ENCODE measurements at regions not wholly inside any gene's neighbourhood (a gene's known extent, or its start where the extent isn't known, plus 50 kb on each side); places are given as distances from the start of the nearest gene placed in this dataset.

DNA sequence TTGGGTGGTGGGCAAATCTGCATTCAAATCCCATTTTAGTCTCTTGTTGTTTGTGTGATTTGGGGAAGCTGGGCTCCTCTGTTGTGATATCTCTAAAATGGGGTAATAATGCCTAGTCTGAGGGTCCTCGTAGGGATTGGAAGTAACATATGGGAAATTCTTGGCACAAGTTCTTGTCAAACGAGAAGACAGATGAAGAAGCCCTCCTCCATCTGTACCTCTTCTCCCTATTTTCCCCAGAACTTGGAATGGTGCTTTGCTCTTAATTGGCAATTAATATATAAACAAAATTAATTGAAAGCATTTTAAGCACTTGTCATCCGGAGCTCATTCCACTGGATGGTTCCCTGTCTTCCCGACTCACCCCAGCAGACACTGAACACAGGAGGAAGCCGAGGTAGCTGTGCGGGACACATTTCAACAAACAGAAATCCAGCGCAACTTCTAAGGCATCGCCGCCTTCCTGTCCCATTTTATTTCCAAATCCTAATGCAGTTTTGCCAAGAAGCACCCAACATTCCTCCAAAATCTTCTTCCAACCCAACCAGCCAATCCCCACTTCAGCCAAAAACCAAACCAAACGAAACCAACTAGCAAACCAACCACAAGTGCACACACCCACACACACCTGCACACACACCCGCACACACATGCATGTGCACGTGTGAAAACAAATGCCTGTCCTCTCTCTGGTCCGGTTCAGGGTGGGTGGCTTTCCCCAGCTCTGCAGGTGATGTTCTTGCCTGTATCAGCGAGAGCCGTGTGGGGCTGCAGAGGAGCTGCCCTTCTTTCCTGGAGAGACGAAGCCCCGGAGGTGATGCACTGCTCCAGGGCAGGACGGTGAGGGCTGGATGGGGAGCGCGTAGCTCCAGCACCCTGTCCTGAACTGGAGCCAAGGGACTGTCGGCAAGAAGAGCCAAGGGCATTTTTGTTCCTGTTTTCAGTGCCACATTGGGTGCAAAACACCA is 100.8 kb upstream of the B3GAT1 start:
- in situ Hi-C loops (cut with HindIII; ENCODE audit: low pct_unique_long_range_greater_than_20kb, low sequenced_read_pairs): no loop called here
- DNase-seq (ENCODE audit: low read depth in 1 of 2, low spot score in 1 of 2): no peak
- no peak for TF ChIP-seq JUND (IDR thresholded peaks at IDR 0.05; ENCODE audit: low read depth)

DNA sequence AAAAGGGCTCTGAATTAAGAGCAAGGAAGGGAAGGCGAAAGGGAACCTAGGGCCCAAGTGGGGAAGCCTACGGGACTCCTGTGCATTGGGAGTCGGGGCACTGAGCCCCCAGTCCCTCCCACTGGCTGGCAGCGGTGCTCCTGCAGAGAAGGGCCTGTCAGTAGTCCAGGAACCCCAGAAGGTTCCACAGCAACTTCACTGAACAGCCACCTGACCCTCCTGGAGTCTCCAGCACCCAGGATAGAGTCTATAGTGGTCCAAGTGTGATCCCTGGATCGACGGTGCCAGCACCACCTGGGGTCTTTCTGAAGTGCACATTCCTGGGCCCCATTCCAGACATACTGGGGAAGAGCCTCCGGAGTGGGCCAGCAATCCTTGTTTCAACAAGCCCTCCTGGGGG is 100.0 kb upstream of the B3GAT1 start:
- no peak for DNase-seq (ENCODE audit: low read depth in 1 of 2, low spot score in 1 of 2)
- in situ Hi-C loops (cut with HindIII; ENCODE audit: low pct_unique_long_range_greater_than_20kb, low sequenced_read_pairs): no loop called here
- TF ChIP-seq JUND (IDR thresholded peaks at IDR 0.05; ENCODE audit: low read depth): no peak

DNA sequence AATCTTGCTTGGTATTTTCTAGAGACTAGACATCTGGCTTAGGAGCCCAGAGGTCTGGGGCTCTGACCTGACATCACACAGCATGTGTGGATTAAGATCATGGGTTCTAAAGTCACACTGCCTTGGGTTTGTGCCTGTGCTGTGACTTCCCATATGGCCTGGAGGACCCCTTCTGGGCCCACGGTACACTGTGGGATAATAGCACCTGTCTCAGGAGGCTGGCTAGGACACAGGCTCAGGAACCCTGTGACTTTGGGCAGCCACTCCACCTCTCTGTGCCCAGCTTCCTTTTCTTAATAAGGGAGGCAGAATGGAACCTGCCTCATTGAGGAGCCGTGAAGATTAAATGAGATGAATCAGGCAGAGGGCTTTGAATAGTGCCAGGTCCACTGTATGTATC is 99.2 kb upstream of the B3GAT1 start:
- TF ChIP-seq JUND (IDR thresholded peaks at IDR 0.05; ENCODE audit: low read depth): no peak
- in situ Hi-C loops (cut with HindIII; ENCODE audit: low pct_unique_long_range_greater_than_20kb, low sequenced_read_pairs): no loop called here
- DNase-seq (ENCODE audit: low read depth in 1 of 2, low spot score in 1 of 2): no peak

DNA sequence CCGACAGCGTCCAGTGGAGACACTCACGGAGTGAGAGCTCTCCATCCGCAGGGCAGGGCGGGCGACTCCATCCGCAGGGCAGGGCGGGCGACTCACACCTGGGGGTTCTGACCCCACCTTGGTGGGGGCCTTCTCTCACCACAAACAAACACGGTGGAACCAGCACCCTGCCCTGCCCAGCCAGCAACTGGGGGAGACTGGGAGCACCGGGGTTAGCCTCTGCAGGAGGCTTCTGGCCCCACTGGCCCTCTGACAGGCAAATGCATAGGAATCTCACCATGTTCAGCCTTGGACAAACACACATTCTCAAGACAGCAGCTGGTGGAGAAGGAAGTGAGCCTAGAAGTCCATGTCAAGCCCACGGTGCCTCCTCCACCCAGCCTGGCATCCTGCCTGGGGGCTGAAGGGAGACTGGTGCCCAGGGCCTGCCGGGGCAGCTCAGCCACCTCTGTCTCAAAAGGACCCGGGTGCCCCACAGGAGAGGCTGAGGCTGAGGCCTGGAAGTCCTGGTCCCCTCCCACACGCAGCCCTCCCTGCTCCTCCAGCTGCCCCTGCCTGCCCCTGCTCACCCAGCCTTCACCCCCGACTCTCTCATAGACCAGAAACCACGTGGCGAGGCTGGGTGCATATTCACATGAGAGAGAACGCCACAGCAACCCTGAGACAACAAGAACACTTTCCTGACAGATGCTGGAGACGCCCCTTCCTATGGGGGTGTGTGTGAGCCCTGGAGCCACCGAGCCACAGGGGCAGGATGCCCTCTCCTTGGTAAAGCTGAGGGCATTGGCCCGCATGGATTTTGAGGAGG is 98.4 kb upstream of the B3GAT1 start:
- no peak for DNase-seq (ENCODE audit: low read depth in 1 of 2, low spot score in 1 of 2)
- in situ Hi-C loops (cut with HindIII; ENCODE audit: low pct_unique_long_range_greater_than_20kb, low sequenced_read_pairs): no loop called here
- no peak for TF ChIP-seq JUND (IDR thresholded peaks at IDR 0.05; ENCODE audit: low read depth)

DNA sequence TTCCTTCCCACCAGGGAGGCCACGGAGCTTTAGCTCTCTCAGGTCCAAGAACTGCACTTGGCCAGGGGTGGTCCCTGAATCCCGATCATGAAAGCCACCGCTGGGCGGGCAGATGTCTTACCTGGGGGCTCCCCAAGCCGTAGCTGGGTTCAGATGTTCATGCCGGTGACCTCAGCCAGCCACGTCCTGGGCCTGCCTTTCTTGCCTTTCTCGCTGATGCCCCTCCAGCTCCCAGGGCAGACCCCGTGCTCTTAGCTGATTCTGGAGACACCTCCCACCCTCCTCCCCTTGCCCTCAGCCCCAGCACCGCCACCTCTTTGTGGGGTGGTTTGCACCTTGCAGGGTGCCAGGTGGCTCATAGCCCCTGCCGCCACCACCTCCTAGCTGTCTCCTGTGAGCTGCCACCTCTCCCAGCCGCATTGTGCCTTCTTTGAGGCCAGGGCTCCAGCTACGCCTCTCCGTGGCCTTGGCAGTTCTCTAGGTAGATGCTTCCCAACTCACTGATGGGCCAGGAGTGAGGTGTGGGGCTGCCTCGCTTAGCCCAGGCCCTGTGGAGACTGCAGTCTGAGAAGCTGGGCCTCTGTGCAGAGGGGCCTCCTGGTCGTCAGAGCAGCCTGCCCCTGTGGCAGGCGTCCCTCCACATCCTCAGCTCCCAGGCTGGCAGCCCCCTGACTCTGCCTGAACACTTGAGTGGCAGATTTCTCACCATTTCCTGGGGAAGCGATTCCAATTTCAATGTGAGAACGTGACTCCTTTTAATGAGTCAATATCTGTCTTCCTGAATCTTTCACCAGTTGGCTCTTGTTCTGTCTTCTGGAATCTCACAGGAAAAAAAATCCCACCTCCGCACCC is 97.6 kb upstream of the B3GAT1 start:
- no peak for TF ChIP-seq JUND (IDR thresholded peaks at IDR 0.05; ENCODE audit: low read depth)
- DNase-seq (ENCODE audit: low read depth in 1 of 2, low spot score in 1 of 2): no peak
- in situ Hi-C loops (cut with HindIII; ENCODE audit: low pct_unique_long_range_greater_than_20kb, low sequenced_read_pairs): no loop called here

DNA sequence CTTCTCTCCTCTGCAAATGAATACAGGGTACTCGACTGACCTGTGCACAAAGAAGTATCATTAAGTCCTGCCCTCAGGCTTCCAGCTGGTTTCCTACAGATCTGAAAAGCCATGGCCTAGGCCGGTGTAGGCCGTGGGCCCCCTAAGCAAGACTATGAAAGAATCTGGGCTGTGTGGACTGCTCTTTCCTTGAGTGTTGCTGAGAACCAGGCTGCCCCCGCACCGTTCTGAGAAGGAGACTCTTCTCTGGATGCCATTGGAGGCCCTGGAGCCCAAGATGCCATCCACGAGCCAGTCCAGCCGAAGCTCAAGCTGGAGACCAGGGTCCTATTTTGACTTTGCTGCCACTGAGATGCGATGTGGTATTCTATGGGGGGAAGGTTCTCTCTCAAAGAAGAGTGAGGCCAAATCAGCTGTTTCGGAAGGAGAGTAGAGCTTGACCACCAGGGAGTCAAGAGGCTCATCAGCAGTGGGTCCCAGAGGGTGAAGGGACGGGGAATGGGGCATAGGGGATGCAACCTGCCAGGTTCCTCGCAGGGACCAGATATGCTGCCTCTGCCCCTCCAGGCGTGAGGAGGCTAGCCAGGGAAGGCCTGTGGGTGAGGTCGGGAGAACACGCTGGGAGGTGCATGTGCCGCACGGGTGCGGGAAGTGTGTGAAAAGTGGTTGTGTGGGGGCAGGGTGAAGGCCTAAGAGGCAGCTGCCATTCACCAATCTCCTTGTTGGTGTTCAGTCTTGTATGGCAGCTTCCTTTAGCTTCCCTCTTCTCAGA is 96.4 kb upstream of the B3GAT1 start:
- DNase-seq (ENCODE audit: low read depth in 1 of 2, low spot score in 1 of 2): no peak
- in situ Hi-C loops (cut with HindIII; ENCODE audit: low pct_unique_long_range_greater_than_20kb, low sequenced_read_pairs): no loop called here
- no peak for TF ChIP-seq JUND (IDR thresholded peaks at IDR 0.05; ENCODE audit: low read depth)

DNA sequence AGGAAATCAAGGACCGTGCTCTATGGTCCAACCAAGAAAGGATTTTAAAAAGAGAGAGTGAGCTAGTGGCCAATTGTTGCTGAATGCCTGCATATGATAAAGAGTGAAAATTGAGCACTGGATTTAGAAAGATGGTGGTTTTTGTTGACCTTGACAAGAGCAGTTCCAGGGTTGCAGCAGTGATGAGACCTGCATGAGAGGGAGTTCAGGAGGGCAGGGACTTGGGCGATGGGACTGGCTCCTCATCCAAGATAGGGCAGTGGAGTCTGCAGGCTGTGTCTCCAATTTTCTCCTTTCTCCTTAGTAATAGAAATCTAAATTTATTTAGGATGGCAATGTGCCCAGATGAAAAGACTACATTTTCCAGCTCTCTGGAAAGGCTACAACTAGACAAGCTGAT is 94.0 kb upstream of the B3GAT1 start:
- in situ Hi-C loops (cut with HindIII; ENCODE audit: low pct_unique_long_range_greater_than_20kb, low sequenced_read_pairs): no loop called here
- TF ChIP-seq JUND (IDR thresholded peaks at IDR 0.05; ENCODE audit: low read depth): no peak
- DNase-seq (ENCODE audit: low read depth in 1 of 2, low spot score in 1 of 2): no peak

DNA sequence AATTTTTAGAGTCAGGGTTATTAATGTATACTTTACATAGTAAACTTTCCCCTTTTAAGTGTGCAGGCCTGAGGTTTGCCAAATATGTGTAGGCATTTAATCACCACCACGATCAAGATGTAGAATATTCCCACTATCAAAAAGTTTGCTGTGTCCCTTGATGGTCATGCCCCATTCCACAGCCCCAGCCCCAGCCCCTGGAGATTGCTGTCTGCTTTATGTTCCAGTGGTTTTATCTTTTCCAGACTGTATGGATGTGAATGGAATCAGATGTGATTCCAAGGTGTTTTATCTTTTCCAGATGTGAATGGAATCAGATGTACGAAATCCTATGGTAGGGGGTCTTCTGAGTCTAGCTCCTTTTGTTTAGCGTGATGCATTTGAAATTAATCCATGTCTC is 93.1 kb upstream of the B3GAT1 start:
- no peak for DNase-seq (ENCODE audit: low read depth in 1 of 2, low spot score in 1 of 2)
- in situ Hi-C loops (cut with HindIII; ENCODE audit: low pct_unique_long_range_greater_than_20kb, low sequenced_read_pairs): no loop called here
- TF ChIP-seq JUND (IDR thresholded peaks at IDR 0.05; ENCODE audit: low read depth): no peak

DNA sequence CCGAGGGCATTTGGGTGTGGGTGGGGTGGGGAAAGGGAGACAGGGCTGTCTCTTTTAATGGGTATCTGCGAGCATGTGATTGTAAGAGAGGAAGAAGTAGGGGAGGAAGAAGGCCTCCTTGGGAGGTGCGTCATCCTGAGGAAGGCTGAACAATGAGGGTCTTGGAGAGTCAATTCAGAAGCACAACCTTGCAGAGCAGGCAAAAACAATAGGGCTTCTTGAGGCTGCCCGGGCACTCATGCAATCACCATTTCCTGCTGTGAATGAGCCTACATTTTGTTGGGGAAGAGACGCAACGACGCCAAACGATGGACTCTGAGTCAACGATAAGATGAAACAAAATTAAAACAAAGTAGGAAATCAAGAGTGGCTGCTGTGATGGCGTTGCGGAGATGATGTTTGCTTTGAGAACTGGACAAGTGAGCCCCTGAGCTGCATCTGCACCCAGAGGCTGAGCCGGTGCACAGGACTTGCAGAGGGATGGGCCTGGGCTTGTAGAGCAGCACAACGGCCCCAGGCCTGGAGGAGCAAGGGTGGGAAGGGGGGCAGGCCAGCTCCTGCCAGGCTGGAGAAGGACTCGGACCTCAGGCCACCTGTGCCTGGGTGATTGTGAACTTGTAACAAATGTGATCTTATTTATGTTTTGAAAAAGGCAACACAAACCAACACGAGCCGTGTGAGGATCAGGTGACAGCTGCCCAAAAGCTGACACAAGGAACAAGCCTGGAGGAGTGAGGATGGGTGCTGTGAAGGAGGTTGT is 92.3 kb upstream of the B3GAT1 start:
- no peak for DNase-seq (ENCODE audit: low read depth in 1 of 2, low spot score in 1 of 2)
- in situ Hi-C loops (cut with HindIII; ENCODE audit: low pct_unique_long_range_greater_than_20kb, low sequenced_read_pairs): no loop called here
- no peak for TF ChIP-seq JUND (IDR thresholded peaks at IDR 0.05; ENCODE audit: low read depth)

DNA sequence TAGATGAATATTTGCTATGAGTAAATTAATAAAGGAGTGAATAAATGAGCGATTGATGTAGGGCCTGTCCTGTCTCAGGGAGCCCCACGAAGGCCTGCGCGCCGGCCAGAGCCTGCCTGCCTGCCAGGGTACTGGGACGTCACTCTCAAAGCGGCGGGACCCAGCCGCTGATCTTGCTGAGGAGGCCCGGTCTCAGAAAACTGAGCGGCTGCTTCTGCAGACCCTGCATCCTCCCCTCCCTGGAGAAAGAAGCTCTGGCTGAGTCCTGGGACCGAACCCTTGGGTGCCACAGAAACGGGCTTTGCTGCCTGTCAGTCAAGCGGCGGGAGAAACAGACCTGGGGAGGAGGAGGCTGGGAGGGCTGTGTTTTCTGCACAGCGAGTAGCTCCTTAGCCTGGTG is 91.6 kb upstream of the B3GAT1 start:
- no peak for DNase-seq (ENCODE audit: low read depth in 1 of 2, low spot score in 1 of 2)
- in situ Hi-C loops (cut with HindIII; ENCODE audit: low pct_unique_long_range_greater_than_20kb, low sequenced_read_pairs): no loop called here
- TF ChIP-seq JUND (IDR thresholded peaks at IDR 0.05; ENCODE audit: low read depth): no peak

DNA sequence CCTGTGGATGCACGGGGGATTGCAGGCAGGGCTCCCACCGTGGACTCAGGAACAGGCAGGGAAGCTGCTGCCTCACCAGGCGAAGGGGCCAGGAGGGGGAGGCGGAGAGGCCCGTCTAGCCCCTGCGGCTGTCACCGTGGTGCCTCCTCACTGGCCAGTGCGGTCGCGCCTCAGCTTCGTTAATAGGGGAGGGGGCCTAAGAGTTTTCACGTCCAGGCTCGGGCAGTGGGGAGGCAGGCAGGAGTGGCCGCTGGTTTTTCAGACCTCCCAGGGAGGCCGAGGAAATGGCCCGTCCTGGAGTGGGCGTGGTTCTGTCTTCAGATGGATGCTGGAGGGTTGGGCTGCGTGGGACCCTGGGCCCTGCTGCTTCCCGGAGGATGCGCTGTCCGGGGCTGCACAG is 91.1 kb upstream of the B3GAT1 start:
- TF ChIP-seq JUND (IDR thresholded peaks at IDR 0.05; ENCODE audit: low read depth): no peak
- in situ Hi-C loops (cut with HindIII; ENCODE audit: low pct_unique_long_range_greater_than_20kb, low sequenced_read_pairs): no loop called here
- no peak for DNase-seq (ENCODE audit: low read depth in 1 of 2, low spot score in 1 of 2)
